Large intestine (tissue), 3 donors: ENCODE measurements at regions not wholly inside any gene's neighbourhood (a gene's known extent, or its start where the extent isn't known, plus 50 kb on each side); places are given as distances from the start of the nearest gene placed in this dataset.

Experiments
- DNase-seq, 2 donors: peaks; one replicate each; pipeline versions ENCODE4 v3.0.0 to v3.0.0-alpha.2; 2013
- H3K27ac ChIP-seq: one replicate; pipeline ENCODE4 v1.5.1; 2013; ENCODE audit warnings: low read length
- H3K27me3 ChIP-seq: 2 replicates; pipeline ENCODE4 v1.6.1; 2013; ENCODE audit warnings: low read length; ENCODE audit not compliant: control insufficient read depth, insufficient read depth
- H3K36me3 ChIP-seq: 2 replicates; pipeline ENCODE4 v1.6.1; 2013; ENCODE audit warnings: low read length; ENCODE audit not compliant: control insufficient read depth, insufficient read depth
- H3K4me1 ChIP-seq: one replicate; pipeline ENCODE4 v1.6.1; 2013; ENCODE audit warnings: low read length; ENCODE audit not compliant: control insufficient read depth, insufficient read depth
- H3K4me3 ChIP-seq: one replicate; pipeline ENCODE4 v1.5.1; 2013; ENCODE audit warnings: low read length
- H3K9me3 ChIP-seq: one replicate; pipeline ENCODE4 v1.6.1; 2013; ENCODE audit warnings: mild to moderate bottlenecking, low read depth, low read length, moderate library complexity; ENCODE audit not compliant: control insufficient read depth
- WGBS: methylation state at CpG from one replicate; pipeline ENCODE4 v1.1.5; 2013; ENCODE audit warnings: low lambda C conversion rate; ENCODE audit not compliant: insufficient coverage; 5-methylcytosine and 5-hydroxymethylcytosine counted together

DNA sequence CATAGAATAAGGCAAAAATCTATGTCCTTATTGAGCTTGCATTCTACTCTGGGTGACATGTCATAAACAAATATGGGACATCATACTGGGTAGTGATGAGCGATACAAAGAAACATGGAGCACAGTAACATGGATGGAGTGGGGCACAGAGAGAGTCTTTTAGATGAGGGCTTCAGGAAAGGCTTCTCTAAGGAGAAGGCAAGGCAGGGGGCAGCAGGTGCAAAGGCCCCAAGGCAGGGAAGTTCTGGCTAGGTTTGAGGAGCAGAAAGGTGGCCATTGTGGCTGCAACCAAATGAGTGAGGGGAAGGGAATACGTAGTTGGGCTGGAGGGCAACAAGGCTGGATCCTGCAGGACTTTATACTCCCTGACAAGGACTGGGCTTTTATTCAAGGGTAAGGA, 211.4 kb downstream of the HERPUD2 start:
- no peaks in the 10 kb centered on the region for H3K27me3 ChIP-seq
- H3K4me3 ChIP-seq: no peak overlapping the region
- no CpG with 5 or more reads among the region's 2 CpGs for WGBS
- H3K36me3 ChIP-seq: no peaks in the 10 kb centered on the region
- H3K27ac ChIP-seq: no peak overlapping the region
- H3K9me3 ChIP-seq: no peaks in the 10 kb centered on the region
- H3K4me1 ChIP-seq: no peaks in the 10 kb centered on the region
- no peak for DNase-seq

DNA sequence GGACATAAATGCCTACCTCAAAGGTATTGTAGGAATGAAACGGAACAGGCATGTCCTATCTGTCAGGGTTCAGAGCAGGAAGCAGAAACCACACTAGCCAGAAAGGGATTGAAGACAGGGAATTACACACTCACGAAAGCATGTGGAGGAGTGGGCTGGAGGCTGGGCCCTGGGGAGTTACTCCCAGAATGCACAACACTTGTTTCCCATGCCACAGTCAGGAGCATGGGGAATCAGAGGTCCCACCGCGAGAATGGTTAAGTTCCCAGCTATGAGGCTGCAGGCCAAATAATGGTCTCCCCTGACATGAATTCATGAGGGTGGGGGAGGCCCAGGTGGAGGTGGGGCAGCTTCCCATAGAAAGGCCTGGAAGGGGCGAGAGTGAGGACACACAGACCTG, 212.7 kb downstream of the HERPUD2 start:
- Histone ChIP-seq H3K27me3 (no peaks in the 10 kb centered on the region), H3K4me1 (no peaks in the 10 kb centered on the region), H3K4me3 (no peak overlapping the region), H3K9me3 (no peaks in the 10 kb centered on the region), H3K27ac (no peak overlapping the region), H3K36me3 (no peaks in the 10 kb centered on the region)
- WGBS: 70% methylated on average over 2 of the region's 5 CpGs
- DNase-seq: no peak

DNA sequence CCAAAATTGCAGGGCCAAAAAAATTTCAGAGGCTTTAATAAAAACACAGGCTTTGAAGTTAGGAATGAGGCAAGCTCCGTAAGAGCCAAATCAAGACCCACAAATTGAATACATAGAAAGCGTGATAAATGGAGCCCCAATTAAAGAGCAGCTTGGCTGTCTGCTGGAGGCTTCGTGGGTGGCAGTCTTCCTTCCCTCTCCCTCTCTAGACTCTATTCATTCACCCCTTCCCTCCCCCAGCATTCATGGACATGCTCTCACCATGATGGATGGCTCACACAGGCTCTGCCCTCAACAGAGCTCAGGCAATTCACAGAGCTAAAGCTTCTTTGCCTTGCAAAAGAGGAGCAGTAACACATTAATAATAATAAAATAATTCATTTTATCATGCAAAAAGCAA, 214.1 kb downstream of the HERPUD2 start:
- 83% methylated on average over 1 of the region's 3 CpGs for WGBS
- no peak for DNase-seq
- H3K4me1 ChIP-seq: no peaks in the 10 kb centered on the region

DNA sequence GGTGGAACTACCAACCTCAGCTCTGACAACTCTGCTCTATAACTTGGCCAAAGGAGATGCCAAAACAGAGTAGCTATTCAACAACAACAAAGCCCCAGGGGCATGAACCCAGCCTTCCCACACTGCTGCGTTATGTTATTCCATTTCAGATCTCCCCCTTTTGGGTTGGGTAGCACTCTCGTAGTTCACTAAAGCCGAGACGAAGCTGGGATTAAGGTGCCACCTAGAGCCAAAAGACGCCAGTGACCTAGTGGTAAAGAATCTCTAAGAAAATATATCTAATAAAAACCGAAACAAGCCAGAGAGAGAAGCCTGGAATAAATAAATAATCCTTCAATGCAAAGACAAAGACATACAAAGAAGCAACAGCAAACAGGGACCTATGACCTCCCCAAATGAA, 217.3 kb downstream of the HERPUD2 start:
- Histone ChIP-seq H3K27me3 (no peaks in the 10 kb centered on the region), H3K36me3 (no peaks in the 10 kb centered on the region), H3K4me1 (no peaks in the 10 kb centered on the region), H3K27ac (no peak overlapping the region), H3K4me3 (no peak overlapping the region), H3K9me3 (no peaks in the 10 kb centered on the region)
- WGBS: 100% methylated on average over 1 of the region's 6 CpGs
- DNase-seq: no peak

More for the DNA sequence above, 214.1 kb downstream of the HERPUD2 start:
- H3K36me3 ChIP-seq: no peaks in the 10 kb centered on the region
- H3K4me3 ChIP-seq: no peak overlapping the region
- H3K27ac ChIP-seq: no peak overlapping the region
- H3K9me3 ChIP-seq: no peaks in the 10 kb centered on the region
- H3K27me3 ChIP-seq: no peaks in the 10 kb centered on the region

DNA sequence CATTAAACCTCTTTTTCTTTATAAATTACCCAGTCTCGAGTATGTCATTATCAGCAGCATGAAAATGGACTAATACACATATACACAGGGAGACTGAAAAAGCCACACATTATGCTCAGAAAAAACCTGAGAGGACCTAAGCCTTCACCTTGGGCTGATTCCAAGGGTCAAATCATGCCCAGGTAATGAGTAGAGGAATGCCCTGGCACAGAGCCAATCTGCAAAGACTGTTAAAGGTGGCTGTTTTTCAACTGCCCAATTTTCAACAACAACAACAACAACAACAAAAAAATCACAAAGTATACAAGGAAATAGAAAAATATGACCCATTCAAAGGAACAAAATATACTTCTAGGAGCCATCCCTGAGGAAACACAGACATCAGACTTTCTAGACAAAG, 220.2 kb upstream of the TBX20 start:
- no CpG with 5 or more reads among the region's 1 CpG for WGBS
- Histone ChIP-seq H3K9me3 (no peaks in the 10 kb centered on the region), H3K27ac (no peak overlapping the region), H3K4me1 (no peaks in the 10 kb centered on the region), H3K4me3 (no peak overlapping the region), H3K36me3 (no peaks in the 10 kb centered on the region), H3K27me3 (no peaks in the 10 kb centered on the region)
- DNase-seq: no peak

DNA sequence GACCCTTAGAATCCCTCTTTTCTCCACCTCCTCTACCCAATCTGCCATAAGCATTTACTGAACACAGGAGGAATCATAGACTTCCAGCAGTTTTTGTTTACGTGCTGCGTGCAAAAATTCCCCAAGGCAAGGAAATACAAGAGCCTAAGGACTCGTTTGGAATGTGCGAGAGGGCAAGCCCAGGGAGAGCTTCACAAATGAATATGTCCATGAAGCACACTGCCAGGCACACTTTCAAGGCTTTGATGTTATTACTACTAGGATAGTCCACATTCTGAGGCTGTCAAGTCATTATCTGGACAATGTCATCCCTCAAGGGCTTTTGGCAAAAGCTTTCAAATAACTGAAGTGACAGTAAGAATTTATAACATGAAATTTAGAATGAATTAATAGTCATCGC, 214.7 kb upstream of the TBX20 start:
- DNase-seq: no peak
- Histone ChIP-seq H3K36me3 (no peaks in the 10 kb centered on the region), H3K27ac (no peak overlapping the region), H3K4me3 (no peak overlapping the region), H3K27me3 (no peaks in the 10 kb centered on the region), H3K9me3 (no peaks in the 10 kb centered on the region), H3K4me1 (no peaks in the 10 kb centered on the region)
- no CpG with 5 or more reads among the region's 5 CpGs for WGBS

DNA sequence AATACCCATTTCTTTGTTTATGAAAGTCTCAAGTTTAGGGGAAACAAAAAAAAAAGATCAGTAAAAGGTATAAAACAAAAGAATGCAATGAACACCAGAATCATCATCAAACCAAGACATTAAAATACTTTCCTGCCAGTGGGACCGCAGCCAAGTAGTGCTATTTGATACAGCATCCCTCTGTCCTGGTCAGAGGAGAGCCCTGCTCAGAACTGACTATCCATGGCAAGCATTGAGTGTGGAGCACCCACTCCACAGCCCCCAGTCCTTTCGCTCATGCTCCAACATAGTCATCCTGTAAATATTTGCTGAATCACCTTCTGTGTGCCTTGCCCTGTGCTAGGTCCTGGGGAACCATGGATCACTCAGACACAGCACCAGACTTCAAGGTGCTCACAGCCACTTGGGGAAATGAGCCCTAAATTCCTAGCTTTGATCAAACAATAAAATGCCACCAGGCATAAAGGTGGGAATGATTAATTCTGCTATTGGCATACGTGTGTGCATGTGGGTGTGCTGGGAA, 213.6 kb upstream of the TBX20 start:
- Histone ChIP-seq H3K4me1 (no peaks in the 10 kb centered on the region), H3K4me3 (no peak overlapping the region), H3K36me3 (no peaks in the 10 kb centered on the region), H3K9me3 (no peaks in the 10 kb centered on the region), H3K27ac (no peak overlapping the region), H3K27me3 (no peaks in the 10 kb centered on the region)
- no CpG with 5 or more reads among the region's 3 CpGs for WGBS
- no peak for DNase-seq

DNA sequence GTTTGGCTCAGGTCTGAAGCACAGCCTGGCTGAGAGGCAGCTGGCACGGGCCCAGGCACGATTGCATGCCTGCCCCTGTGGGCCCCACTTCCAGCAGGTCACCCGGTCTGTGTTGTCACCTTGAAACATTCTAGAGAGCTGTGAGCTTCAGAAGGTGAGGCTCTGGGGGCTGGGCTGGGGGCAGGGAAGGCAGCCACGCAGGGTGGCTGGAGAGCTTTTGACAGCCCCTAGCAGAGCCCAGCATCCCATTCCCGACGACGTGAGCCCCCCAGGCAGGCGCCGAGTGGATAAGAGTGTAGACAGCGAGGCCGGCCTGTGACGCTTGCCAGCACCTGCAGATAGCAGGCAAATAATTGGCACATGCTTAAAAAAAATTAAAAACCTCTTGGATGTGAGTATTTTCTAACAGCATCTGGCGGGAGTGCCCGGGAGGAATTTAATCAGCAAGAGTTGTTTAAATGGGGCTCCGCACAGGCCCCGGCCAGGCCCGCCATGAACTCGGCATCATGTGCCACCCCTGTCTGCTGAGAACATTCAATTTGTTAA, 212.0 kb upstream of the TBX20 start:
- no peak overlapping the region for H3K4me3 ChIP-seq
- no peak for DNase-seq
- no peaks in the 10 kb centered on the region for H3K36me3 ChIP-seq
- H3K27me3 ChIP-seq: no peaks in the 10 kb centered on the region
- no peak overlapping the region for H3K27ac ChIP-seq
- H3K9me3 ChIP-seq: no peaks in the 10 kb centered on the region
- H3K4me1 ChIP-seq: no peaks in the 10 kb centered on the region
- no CpG with 5 or more reads among the region's 18 CpGs for WGBS

DNA sequence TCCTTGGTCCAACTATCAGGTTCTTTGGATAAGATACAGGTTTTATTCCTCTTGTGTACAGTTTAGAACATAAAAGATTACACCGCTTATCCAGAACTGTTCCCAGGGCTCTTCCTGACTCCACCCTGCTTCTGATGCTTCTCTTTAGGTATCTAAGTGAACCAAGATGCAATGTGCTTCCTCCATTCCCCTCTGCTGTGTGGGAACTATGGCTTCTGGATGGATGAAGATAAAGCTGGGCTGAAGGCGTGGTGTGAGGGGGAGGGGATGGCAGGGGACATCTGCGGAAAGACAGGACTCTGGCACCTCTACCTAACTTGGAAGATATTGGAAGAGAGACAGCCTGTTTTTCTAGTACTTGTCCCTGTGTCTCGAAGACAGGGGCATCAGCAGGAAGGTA, 209.9 kb upstream of the TBX20 start:
- no peaks in the 10 kb centered on the region for H3K27me3 ChIP-seq
- no peak overlapping the region for H3K27ac ChIP-seq
- H3K9me3 ChIP-seq: no peaks in the 10 kb centered on the region
- H3K4me3 ChIP-seq: no peak overlapping the region
- no peak for DNase-seq
- no peaks in the 10 kb centered on the region for H3K4me1 ChIP-seq
- WGBS: 100% methylated on average over 1 of the region's 4 CpGs
- no peaks in the 10 kb centered on the region for H3K36me3 ChIP-seq

DNA sequence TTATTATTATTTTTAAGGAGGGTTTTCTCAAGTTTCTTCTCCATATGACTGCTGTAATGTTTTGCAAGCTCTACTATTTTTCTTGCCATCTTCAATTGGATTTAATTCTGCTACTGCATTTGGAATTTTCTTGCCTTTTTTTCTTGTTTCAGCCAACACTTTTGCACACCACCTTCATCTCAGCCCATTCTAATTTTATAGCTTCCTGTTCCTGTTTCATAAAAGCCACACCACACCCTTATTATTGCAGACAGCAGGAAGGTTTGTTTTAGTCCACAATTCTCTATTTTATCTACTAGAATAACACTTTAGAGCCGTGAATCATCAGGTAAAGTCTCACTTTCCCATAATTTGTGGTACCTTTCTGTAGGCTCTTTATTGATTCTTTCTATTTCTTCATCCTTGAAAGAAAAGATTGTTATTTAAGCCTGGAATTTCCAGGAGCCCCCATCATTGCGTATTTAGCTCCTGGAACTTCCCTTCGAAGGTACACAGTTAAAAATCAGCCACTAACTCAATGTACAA, 209.3 kb upstream of the TBX20 start:
- H3K27ac ChIP-seq: no peak overlapping the region
- no peaks in the 10 kb centered on the region for H3K27me3 ChIP-seq
- H3K4me1 ChIP-seq: no peaks in the 10 kb centered on the region
- no peaks in the 10 kb centered on the region for H3K36me3 ChIP-seq
- WGBS: 100% methylated on average over 1 of the region's 3 CpGs
- DNase-seq: no peak
- H3K9me3 ChIP-seq: no peaks in the 10 kb centered on the region
- no peak overlapping the region for H3K4me3 ChIP-seq
